ENCODE measurements at regions not wholly inside any gene's neighbourhood (a gene's known extent, or its start where the extent isn't known, plus 50 kb on each side); places are given as distances from the start of the nearest gene placed in this dataset.

DNA sequence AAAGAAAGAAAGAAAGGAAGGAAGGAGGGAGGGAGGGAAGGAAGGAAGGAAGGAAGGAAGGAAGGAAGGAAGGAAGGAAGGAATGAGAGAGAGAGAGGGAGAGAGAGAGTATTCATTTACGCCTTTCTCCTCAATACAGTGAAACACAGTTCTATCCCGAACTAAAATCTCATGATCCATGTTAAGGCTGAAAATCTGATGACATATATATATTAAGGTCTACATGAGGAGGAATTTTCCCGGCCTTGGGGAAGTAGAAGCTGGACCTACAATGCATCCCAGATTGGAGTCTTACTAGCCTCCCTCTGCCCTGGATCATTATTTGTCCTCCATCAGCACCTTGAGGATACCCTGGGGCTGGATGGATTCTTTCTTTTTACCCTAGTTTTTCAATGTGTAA lies 95.1 kb upstream of the DAPK1 start:
- TF ChIP-seq TAF1 (IDR thresholded peaks at IDR 0.05; ENCODE audit: borderline replicate concordance, insufficient read depth, low read length): no peak
- TF ChIP-seq SIN3A (IDR thresholded peaks at IDR 0.05; ENCODE audit: borderline replicate concordance, insufficient read depth, low read length): no peak

DNA sequence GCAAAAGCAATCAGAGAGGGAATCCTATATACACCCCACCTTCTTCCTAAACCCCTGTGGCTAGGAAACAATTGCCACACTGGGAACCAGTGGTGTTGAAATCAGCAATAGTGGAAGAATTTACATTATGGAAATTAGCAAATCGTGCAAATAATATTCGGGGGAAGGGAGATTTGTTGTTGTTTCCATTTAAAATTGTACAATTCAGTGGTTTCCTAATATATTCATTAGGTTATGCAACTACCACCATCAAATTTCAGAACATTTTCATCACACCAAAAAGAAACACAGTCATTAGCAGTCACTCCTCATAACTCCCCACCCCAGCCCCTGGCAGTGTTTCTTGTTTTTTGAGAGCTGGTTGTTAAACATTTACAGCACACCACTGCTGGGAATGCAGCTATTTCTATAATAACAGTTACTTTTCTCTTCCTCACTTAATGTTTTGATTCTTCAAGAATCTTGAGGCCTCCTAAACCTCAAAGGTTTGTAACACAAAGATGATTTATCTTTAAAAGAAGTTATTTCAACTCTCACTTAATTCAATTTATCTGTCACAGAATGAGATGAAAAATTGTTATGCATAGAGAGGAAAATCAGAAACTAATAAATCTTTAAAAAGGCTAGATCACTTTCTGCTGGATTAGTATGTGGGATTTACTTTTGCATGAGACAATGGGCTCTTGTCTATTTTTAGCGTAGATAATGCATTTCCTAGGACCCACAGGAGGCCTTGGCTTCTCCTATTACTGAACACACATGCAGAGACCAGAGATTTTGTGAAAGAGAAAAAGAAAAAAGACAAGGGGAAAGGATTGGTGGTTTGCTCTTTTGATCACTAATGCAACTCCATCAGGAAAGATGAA lies 91.8 kb upstream of the DAPK1 start:
- TF ChIP-seq SIN3A (IDR thresholded peaks at IDR 0.05; ENCODE audit: borderline replicate concordance, insufficient read depth, low read length) (no peak), POLR2AphosphoS5 (IDR thresholded peaks at IDR 0.05; ENCODE audit: low read depth, low read length) (no peak), FOXP2 (optimal IDR thresholded peaks at IDR 0.05; ENCODE audit: borderline replicate concordance, extremely low read depth, extremely low read length, insufficient read depth) (no peak), TAF1 (IDR thresholded peaks at IDR 0.05; ENCODE audit: borderline replicate concordance, insufficient read depth, low read length) (no peak)
- TF ChIP-seq, protein P1, sequence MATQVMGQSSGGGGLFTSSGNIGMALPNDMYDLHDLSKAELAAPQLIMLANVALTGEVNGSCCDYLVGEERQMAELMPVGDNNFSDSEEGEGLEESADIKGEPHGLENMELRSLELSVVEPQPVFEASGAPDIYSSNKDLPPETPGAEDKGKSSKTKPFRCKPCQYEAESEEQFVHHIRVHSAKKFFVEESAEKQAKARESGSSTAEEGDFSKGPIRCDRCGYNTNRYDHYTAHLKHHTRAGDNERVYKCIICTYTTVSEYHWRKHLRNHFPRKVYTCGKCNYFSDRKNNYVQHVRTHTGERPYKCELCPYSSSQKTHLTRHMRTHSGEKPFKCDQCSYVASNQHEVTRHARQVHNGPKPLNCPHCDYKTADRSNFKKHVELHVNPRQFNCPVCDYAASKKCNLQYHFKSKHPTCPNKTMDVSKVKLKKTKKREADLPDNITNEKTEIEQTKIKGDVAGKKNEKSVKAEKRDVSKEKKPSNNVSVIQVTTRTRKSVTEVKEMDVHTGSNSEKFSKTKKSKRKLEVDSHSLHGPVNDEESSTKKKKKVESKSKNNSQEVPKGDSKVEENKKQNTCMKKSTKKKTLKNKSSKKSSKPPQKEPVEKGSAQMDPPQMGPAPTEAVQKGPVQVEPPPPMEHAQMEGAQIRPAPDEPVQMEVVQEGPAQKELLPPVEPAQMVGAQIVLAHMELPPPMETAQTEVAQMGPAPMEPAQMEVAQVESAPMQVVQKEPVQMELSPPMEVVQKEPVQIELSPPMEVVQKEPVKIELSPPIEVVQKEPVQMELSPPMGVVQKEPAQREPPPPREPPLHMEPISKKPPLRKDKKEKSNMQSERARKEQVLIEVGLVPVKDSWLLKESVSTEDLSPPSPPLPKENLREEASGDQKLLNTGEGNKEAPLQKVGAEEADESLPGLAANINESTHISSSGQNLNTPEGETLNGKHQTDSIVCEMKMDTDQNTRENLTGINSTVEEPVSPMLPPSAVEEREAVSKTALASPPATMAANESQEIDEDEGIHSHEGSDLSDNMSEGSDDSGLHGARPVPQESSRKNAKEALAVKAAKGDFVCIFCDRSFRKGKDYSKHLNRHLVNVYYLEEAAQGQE (IDR thresholded peaks at IDR 0.05; ENCODE audit: insufficient read depth in 1 of 2, low read depth in 2 of 2, low read length in 2 of 2): no peak

DNA sequence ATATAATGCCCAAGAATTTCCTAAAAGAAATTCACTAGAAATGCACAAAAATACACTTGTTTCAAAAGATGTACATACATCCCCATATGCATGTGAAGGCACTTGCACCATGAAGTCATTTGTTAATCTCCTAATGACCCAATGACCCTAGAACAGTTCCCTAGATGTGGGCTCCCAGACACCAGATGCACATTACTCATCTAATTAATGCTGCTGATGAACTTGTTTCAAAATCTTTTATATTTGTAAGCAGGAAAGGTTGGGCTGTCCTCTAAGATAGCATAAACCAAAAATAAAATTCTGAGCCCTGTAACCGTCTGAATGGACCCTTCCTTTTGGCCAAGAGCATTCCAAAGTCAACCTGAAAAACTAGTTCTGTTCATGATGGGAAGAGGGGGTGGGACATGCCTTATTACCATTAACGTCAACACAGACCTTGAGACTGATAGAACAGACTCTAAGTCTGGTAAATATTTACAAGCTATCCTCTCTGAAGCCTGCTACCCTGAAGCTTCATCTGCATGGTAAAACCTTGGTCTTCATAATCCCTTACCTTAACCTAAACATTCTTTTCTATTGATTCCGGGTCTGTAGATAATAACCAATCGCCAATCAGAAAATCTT lies 91.0 kb upstream of the DAPK1 start:
- no peak for TF ChIP-seq SIN3A (IDR thresholded peaks at IDR 0.05; ENCODE audit: borderline replicate concordance, insufficient read depth, low read length)
- TF ChIP-seq POLR2AphosphoS5 (IDR thresholded peaks at IDR 0.05; ENCODE audit: low read depth, low read length): no peak
- TF ChIP-seq FOXP2 (optimal IDR thresholded peaks at IDR 0.05; ENCODE audit: borderline replicate concordance, extremely low read depth, extremely low read length, insufficient read depth): no peak
- TF ChIP-seq, protein P1 (IDR thresholded peaks at IDR 0.05; ENCODE audit: insufficient read depth in 1 of 2, low read depth in 2 of 2, low read length in 2 of 2): no peak
- TF ChIP-seq TAF1 (IDR thresholded peaks at IDR 0.05; ENCODE audit: borderline replicate concordance, insufficient read depth, low read length): no peak

DNA sequence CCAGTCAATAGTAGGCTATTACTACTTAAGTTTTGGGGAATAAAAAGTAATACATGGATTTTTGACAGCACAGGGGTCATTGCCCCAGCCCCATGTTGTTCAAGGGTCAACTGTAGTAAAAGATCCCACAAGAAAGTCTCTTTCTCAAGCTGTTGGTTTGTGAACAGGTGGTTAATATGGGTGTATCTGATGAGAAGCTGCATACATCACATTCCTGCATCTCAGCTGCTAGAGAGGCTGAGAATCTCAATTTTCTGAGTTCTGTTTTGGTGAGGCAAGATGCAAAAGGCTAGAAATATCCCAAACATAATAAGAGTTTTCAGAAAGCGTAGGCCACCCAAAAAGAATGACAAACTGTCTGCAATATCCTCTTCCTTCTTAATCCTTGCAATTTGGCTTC lies 76.8 kb upstream of the DAPK1 start:
- TF ChIP-seq TAF1 (IDR thresholded peaks at IDR 0.05; ENCODE audit: borderline replicate concordance, insufficient read depth, low read length) (no peak), SIN3A (IDR thresholded peaks at IDR 0.05; ENCODE audit: borderline replicate concordance, insufficient read depth, low read length) (no peak), POLR2AphosphoS5 (IDR thresholded peaks at IDR 0.05; ENCODE audit: low read depth, low read length) (no peak), FOXP2 (optimal IDR thresholded peaks at IDR 0.05; ENCODE audit: borderline replicate concordance, extremely low read depth, extremely low read length, insufficient read depth) (no peak)
- TF ChIP-seq, protein P1 (IDR thresholded peaks at IDR 0.05; ENCODE audit: insufficient read depth in 1 of 2, low read depth in 2 of 2, low read length in 2 of 2): no peak

DNA sequence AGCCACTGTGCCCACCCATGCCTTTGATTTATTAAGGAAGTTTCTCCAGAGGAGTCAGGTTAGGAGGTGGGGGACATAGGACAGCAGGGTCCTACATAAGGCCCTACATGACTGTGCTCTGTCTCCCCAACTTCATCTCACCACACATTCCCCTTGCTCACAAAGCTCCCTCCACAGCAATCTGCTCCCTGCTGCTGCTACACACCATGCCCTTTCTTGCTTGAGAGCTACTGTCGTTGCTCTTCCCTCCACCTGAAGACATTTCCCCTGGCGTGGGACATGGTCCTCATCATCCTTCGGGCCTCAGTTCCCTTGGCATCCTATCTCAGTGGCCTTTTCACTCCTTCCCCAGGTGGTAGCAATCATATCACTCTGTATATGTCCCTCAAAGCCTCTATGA lies 75.9 kb upstream of the DAPK1 start:
- no peak for TF ChIP-seq FOXP2 (optimal IDR thresholded peaks at IDR 0.05; ENCODE audit: borderline replicate concordance, extremely low read depth, extremely low read length, insufficient read depth)
- no peak for TF ChIP-seq TAF1 (IDR thresholded peaks at IDR 0.05; ENCODE audit: borderline replicate concordance, insufficient read depth, low read length)
- TF ChIP-seq, protein P1 (IDR thresholded peaks at IDR 0.05; ENCODE audit: insufficient read depth in 1 of 2, low read depth in 2 of 2, low read length in 2 of 2): no peak
- no peak for TF ChIP-seq SIN3A (IDR thresholded peaks at IDR 0.05; ENCODE audit: borderline replicate concordance, insufficient read depth, low read length)
- TF ChIP-seq POLR2AphosphoS5 (IDR thresholded peaks at IDR 0.05; ENCODE audit: low read depth, low read length): no peak

Data from PFSK-1 (cell line).